CD4-positive, alpha-beta T cell treated with Interleukin-17A for 4 hours (primary cell): ENCODE measurements at regions not wholly inside any gene's neighbourhood (a gene's known extent, or its start where the extent isn't known, plus 50 kb on each side); places are given as distances from the start of the nearest gene placed in this dataset.
A peak's percentile ranks its signal among the peaks of the same experiment; 100 is the strongest.
"Not testable (repeated sequence)": the region's sequence is repeated elsewhere in the genome, so short reads cannot be mapped to it uniquely, and the experiment has no call there.

Experiments used
- DNase-seq: peaks from one replicate; pipeline ENCODE4 v3.0.0-alpha.2; 2020; ENCODE audit warnings: mixed read lengths

DNA sequence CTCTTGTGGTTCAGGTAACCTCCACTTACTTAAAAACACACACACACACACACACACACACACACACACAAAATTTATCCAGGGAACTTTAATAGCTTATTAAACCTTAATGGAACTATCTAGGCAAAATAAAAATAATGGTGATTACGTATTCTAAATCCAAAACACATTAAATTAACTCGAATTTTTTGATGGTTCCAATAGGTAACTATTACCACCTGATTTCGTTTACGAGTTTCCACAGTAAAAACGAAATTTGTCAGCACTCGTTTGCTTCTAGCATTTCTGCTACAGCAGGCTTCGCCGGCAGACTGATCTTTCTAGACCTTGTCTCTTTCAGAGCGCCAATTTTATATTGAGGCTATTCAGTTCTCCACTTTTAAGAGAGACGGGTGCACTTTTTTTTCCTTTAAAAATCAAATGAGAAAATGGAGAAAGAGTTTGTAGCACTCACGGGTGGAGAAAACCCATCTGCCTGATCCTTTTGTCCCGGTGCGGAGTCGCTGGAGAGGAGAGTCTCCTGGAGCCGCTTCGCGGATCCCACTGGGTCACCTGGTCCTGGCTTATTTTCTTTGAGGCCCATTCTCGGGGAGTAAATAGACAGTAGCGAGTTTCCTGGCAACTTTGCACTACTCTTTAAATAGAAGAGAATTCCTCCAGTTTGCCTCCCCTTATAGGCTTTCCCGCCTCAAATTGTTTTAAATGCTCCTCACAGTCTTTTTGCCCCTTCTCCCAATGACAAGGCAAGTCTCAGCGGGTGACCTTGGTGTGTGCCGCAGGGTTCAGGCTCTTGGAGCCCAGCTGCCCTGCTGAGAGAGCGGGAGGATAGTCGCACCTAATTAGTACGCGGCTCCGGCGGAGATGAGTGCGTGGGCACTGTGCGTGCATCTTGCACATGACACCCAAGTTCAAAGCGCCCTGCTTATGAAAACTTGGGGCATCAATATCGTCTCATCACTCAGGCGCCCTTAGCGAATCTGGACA, 117.0 kb downstream of the KCNRG start:
- peak; percentile 33 for DNase-seq

DNA sequence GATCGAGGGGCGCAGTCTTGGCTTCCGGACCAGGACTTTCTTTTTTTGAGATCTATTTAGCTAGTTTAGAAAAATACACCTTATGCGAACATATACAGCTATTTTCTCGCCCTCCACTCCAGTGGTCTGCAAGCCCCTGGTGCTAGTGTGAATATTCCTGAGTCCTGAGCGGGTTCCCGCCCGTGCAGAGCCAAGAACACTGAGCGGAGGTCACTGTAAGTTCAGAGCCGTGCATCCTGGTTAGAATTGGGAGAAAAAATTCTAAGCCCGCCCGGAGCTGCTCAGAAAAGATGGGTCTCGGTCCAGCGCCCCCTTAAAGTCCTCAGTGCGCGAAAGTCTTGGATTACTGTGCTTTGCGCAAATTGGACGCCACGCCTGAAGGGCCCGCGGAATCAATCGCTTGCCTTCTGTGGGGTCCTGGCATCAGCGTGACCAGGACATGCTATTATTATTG, 117.7 kb downstream of the KCNRG start:
- DNase-seq = no peak

DNA sequence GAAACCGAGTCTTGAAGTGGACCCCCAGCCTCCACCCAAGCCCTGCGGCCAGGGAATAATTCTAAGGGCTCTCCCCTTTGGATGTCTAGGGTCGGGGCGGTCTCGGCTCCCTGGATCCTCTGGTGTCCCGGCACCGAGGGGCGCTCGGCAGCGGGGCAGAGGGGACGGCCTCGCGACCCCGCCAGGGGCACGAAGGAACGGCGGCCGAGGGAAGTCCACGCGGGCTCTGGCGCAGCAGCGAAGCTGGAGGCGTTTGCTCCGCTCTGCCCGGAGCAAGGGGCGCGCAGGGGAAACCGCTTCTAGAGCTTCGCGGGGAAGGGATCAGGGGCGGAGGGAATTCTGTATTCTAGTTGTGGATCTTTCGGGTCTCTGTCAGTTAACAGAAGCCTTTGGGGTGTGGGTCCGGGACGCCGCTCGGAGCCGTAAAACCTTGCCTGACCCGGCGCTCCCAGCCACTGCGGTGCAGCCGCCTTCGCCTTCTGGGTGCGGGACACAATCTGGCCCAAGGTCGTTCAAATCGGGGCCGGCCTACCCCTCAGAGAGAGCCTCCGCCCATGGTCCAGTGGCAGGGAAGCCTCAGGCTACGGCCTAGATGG, 118.2 kb downstream of the KCNRG start:
- no peak for DNase-seq

DNA sequence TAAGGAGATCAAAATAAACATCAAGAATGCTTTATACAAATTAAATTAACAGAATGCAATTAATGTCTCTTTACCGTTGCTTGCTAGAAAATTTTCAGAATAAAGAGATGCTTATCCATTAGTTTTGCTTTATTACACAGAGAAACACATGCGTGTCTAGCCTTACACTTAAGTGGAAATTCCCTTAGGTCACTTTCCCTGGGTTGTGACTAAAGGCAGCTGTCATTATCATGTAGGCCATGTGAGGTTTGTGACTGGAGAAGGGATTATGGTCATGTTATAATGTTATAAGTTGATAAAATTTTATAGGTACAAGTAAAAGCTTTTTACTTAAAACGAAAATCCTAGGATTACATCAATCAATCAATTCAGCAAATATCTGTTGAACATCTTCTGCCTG, 121.0 kb downstream of the KCNRG start:
- no peak for DNase-seq

DNA sequence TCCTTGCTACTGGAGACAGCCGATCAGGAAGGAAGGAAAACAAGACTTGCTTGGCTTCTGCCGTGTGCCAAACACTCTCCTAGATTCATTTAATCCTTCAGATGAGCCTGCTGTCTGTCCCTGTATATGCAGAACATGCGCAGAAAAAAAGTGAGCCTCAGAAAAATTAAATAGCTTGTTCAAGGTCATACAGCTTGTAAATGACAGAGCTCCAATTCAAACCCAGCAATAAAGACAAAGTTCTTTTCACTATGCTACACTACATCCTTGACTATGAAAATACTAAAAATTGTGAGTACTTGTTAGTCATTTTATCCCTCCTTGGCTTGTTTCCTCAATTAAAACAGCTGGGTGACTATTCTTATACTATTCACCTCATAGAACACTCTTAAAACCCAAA, 121.4 kb downstream of the KCNRG start:
- DNase-seq = no peak

DNA sequence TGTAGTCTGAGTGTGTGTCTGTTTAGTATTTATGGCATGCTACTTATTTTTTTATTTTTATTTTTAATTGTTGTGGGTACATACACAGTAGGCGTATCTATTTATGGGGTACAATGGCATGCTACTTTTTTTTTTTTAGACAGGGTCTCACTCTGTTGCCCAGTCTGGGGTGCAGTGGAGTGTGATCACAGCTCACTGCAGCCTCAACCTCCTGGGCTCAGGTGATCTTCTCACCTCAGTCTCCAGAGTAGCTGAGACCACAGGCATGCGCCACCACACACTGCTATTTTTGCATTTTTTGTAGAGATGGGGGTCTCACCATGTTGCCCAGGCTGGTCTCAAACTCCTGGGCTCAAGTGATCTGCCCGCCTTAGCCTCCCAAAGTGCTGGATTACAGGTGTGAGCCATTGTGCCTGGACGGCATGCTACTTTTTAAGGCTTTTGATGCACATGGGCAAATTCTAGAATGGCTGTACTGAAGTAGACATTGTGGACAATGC, 124.2 kb downstream of the KCNRG start:
- DNase-seq = not testable (repeated sequence)

DNA sequence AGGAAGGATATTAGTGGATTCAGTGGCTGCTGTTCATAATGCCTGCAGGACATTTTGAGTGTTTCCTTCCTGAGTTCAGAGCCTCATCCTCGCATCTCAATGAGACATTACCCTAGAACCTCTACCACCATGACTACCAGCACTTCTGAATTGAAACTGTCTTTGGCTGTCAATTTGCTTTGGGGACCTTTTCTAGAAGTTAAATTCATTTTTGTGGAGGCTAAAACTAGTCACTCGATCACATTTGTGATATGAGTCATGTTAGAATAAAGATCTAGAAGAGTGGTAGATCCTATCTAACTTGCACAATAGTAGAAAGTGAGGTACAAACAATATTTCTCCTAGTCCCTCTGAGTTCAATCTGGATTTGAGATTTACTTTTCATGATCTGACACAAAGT, 124.9 kb downstream of the KCNRG start:
- no peak for DNase-seq

DNA sequence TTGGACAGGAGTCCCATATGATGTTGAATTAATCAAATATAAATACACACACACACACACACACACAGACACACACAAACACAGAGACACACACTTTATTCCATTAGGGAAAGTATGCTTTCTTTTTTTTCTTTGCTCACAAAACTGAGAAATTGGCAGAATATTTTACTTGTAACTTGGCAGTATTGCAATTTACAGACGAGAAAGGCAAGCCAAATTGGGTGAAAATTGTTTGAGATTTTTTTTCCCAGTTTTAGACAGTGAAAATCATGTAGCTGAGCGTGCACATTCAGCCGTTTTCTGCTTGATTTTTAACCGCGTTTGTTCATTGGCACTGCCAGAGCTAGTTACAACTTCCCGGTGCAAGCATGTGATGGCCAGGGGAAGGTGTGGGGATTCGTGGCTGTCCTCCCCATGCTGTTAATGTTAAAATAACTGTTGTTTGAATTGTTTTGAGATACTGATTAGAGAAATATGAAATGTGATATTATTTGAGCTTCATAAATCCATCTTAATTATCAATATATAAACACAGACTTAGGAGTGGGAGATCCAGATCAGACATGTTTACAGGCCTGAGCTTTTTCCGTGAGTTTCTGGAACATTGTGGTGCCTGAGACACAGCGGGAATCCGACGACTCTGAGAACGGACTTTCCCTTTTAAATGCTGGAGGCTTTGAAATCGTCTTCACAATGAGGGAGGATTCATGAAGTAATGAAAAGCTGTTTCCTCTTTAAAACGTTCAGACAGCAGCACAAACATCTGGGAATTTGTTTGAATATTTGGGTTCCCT, 125.5 kb downstream of the KCNRG start:
- no peak for DNase-seq

DNA sequence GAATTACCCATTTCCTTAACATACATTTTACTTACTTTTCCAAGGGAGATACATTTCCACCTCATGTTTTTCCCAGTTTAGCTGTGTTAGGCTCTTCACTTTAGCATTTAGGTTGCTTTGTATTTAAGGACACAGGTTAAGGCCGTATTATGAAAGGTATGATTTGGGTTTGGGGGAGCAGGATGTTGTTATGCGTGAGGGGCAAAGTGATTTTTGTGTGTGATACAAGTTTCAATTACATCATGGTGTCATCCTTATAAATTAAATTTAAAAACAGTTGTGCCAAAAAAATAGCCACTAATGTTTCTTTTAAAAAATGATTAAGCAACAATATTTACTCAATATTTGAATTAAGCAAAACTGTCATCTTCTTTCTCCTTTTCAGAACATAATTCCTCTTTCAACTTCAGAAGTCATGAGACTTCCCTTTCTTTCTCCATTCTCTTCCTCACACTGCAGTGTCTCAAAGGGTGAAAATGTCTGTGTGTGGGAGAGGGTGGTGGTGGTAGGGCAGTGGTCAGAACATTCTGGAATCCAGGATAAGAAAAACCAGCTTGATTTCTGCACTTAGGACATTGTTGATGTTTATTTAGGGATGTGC, 126.2 kb downstream of the KCNRG start:
- DNase-seq = no peak

DNA sequence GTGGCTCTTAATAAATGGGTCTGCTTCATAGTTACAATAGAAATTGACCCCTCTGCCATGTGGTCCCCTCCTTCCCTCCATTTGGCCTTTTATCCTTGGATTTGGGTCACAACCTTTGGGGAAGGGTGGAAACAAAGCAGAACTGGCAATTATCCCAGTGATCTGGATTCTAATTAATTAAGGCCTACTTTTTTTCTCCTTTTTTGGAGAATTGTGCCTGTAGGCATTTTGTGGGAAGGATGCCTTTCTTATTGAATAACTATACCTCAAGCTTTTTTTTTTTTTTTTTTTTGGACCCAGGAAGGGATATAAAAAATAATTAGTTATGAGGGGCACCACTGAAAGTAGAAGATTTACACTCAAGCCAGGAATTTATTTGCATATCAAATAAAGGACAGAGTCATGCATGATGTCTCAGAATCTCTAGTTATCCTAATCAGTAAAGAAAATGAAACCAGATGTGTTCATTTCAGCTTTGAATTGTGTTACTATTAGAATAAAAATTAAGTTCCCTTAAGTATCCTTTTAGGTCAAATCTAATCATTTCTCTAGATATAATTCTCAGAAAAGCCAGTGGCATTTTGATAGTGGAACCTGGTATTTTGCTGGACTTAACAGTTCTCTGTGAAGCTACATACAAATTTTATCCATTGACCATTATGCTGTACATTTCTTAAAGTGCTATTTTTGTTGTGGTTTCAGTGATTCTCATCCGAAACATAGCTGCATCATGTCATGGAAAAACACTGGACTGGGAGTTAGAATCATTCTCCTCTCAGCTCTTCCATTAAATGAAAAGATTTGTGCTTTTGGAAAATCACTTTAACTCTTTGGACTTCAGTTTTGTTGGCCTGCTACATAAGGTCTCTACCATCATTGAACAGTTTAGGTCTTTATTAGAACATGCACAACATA, 129.3 kb downstream of the KCNRG start:
- no peak for DNase-seq

DNA sequence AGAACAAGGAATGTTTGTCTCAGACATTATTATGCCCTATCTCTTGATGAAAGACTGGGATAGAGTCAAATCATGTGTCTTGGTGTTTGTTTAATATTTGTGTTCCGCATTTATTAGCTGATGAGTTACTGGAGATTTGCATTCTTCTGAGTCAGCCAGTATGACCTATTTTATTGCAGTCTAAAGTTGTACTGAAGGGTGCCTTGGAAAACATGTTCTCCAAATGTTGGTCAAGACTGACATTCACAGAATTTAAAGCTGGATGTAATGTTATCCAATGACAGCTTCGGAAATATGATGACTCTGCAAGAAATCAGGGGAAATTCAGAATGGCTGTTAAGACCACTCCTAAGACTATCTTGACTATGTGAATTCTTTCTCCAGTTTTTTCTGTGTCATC, 134.0 kb downstream of the KCNRG start:
- no peak for DNase-seq

DNA sequence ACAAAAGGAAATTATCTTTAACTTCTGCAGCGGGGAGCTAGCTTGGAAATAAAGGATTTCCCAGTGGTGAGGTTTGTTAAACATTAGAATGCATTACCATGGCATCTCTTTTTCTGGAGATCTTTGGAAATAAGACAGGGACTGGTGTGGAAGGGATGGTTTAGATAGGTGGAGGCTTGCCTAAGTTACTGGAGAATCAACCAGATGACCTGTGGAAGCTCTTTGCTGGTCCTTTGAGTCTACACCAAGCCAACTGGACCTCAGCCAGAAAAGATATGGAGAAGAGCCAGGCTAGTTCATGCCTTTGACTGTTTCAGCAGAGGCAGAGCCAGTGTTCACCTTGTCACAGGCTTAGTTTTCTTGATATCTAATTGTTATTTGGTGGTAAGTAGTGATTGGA, 134.7 kb downstream of the KCNRG start:
- DNase-seq = no peak

DNA sequence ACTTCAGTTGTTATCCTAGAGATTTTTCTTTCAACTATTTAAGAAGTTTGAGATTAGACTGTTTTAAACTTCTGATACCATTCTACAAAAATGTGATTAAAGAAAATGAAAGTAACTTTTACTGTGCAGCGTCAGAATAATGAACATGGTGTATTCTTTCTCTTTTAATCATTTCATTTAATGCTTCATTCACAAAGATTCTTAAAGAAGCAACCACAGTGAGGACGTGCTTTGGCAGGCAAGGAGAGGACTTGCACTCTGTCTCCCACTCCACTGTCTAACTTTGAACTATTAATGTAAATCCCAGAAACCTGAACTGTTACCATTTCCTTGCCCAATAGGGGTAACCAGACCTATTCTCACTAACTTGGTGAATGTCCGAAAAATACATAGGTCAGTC, 137.0 kb downstream of the KCNRG start:
- no peak for DNase-seq

DNA sequence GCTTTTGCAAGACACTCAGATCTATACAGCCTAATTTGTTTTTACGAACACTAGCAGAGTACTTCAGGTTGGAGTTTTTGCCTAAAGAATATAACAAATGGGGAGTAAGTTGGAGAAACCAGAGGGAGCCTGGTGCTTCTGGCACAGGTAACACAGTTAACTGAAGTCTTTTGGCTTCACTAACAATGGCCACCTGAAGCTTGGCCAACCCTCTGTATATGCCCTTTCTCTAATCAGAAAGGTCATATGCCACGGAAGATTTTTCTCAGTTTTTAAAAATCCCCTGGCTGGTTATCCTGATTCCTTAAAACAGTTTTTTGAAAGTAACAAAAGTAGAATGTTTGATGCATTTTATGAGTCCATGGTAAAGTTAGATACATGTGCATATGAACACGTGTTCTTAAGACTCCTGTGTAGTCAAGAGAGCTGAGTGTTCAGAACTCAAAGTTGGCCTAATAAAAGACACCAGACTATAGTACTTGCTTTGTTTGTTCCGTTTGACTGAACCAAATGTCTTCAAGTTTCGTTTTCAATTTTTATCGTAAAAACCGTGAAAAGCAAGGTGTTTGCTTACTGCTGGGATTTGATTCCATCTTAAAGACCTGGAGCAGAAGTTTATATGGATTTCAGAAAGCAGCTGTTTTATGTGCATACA, 137.5 kb downstream of the KCNRG start:
- no peak for DNase-seq

DNA sequence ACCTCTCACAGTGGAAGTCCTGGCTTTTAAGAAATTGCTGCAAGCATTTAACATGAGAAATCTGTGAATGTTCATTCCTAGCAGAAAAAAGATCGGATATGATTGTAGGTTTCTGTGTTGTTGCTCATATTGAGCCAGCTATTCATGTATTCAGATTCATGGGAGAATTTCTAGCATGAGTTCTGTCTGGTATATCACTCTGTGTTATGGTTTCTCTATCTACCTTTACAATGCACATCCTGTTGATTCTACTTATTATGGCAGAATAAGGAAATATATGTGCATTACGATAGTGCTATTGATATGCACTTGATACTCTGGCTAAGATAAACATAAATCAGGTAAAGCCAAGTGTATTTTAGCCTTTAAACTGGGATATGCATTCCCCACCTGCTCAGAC, 138.2 kb downstream of the KCNRG start:
- DNase-seq = no peak

DNA sequence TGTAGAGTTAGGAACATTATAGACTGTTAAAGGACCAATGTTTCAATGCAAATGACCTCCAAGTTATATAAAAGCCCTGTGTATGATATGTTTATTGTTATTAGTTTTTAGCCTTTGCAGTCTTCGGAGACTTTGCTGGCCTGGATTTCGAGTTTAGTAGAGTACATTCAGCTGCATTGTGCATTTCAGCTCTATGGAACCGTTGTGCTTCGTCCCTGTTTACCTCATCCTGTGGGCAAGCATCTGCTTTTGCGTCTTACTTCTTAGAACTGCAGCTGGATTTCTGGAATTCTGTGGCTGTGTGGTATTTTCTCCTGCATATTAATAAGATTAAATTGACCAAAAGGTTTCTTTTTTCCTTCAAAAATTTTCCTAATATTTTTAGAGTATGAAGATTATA, 138.6 kb downstream of the KCNRG start:
- no peak for DNase-seq

DNA sequence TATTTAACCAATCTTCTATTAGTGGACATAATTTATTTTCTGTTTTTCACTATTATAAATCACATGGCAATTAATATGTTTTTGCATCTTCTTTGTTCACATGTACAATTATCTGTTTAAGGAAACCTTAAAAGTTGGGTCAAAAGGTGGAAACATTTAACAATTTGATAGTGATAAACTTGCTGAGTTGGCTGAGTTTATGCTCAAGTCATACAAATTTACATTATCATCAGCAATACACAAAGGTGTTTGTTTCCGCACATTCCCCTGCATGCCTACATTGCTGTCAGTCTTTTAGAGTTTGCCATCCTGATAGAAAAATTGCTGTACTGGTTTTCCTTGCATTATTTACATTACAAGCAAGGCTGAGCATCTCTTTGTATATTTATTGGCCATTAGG, 139.5 kb downstream of the KCNRG start:
- DNase-seq = no peak

DNA sequence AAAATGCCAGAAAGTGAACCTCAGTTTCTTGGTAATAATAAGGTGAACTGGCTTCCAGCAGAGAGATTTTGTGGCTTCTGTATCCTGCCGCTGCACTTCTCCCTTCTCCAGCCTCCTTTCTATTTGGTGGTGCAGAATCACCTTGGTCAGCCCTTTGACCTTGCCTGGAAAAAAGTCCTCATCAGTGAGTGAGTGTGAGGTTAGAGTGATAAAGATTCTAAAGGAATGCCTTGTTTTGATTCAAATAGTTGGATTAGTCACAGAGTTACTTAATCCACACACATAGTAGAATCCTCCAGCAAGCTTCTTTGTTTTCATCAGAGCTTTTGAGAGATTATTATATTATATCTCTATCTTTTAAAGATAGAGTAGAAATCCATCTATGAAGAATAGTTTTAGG, 140.9 kb downstream of the KCNRG start:
- DNase-seq = no peak

DNA sequence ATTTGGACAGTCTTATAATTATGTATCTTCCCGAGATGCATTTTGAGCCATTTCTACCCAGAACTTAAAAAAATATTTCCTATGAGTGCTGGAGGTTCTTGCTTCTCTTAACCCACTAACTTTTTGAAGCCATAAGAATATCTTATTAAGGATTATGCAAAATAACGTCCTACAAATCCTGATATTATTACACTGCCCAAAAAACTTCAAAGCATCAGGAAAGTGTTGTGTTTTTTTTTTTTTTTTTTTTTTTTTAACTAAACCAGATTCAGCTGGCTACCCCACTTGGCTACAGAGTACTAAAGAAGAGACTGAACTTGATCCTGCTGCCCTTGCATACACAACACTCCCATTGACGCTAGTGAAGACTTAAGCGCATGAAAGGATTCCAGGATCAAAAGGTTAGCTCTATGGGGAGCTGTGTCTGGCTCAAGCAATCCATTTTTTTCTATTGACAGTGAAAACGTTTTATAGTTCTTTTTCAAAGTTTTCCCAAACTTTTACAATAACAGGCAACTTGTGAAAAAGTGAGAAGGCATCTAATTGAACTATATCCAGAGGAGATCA, 141.4 kb downstream of the KCNRG start:
- DNase-seq = no peak

DNA sequence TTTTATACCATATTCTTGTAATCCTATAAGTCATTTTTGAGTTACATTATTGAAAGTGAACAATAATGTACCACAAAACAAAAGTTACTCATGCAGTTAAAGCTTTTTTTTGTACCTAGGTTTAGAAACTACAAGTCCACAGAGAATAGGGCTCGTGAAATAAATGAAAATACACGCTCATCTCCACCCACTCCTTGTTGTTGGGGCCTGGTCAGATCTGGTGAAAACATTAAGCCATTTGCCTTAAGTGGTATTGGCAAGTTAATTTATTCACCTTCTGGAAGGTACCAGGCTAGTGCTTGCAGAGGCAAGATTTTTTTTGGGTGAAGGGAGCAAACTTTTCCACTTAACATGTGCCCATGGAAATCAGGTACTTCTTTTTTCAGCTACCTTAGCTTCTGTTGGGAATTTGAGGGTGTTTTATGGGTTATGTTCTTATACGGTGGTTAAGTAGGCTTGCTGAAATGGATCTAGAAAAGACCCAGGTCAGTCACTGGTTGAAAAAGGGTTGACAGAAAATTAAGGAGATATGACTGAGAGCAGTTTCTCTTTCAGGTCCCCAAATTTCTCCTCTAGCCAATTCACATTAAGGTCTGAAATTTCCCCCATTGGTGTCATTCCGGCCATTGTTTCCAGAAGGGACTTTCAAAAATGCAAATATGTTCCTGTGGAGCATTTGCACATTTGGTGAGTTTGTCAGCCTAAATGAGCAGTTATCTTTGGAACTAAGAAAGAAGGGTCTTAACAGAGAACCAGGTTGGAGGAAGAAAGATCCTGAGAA, 143.3 kb downstream of the KCNRG start:
- DNase-seq = no peak
